GM13977 (cell line): ENCODE measurements at regions not wholly inside any gene's neighbourhood (a gene's known extent, or its start where the extent isn't known, plus 50 kb on each side); places are given as distances from the start of the nearest gene placed in this dataset.

Experiments used
- DNase-seq: peaks from one replicate; pipeline ENCODE4 v3.0.0; 2012; ENCODE audit warnings: low spot score
- in situ Hi-C: fragments of 300-500 bp; cut with MboI; formaldehyde crosslinking; loops from one replicate; pipeline ENCODE4 v1.12.0; 2022; ENCODE audit warnings: low sequenced_read_pairs, low pct_unique_long_range_greater_than_20kb, mixed read lengths, inconsistent platforms; ENCODE audit not compliant: unreplicated experiment
- TF ChIP-seq, protein P1 (sequence below): IDR thresholded peaks from 2 replicates; pipeline ENCODE4 v1.5.1; 2012; ENCODE audit warnings: mild to moderate bottlenecking, control low read depth; ENCODE audit not compliant: insufficient read depth; ENCODE audit errors: extremely low read depth, missing control alignments

DNA sequence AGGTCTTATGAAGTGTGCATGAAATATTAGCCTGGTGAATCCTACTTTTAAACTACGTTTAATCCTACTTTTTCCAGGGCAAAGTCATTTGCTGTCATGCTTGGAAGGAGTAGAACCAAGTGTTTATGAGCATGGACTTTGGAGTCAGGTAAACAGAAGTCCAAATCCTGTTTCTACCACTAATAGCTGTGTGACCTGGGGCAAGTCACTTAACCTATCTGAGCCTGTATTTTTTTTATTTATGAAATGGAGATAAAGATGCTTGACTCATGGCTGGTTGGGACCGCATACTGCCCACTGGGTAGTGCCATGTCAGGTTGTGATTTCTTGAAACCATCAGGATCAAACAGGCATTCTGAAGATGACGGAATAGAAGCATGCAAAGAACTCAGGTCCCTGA is 249.6 kb downstream of the BAMBI start:
- no peak for DNase-seq
- TF ChIP-seq, protein P1, sequence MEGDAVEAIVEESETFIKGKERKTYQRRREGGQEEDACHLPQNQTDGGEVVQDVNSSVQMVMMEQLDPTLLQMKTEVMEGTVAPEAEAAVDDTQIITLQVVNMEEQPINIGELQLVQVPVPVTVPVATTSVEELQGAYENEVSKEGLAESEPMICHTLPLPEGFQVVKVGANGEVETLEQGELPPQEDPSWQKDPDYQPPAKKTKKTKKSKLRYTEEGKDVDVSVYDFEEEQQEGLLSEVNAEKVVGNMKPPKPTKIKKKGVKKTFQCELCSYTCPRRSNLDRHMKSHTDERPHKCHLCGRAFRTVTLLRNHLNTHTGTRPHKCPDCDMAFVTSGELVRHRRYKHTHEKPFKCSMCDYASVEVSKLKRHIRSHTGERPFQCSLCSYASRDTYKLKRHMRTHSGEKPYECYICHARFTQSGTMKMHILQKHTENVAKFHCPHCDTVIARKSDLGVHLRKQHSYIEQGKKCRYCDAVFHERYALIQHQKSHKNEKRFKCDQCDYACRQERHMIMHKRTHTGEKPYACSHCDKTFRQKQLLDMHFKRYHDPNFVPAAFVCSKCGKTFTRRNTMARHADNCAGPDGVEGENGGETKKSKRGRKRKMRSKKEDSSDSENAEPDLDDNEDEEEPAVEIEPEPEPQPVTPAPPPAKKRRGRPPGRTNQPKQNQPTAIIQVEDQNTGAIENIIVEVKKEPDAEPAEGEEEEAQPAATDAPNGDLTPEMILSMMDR = no peak
- in situ Hi-C loops = no loop called here

GRCh38 chr10:28928484-28928883 is 251.2 kb downstream of the BAMBI start:
- TF ChIP-seq, protein P1 = no peak
- DNase-seq = no peak
- in situ Hi-C loops = no loop called here

DNA sequence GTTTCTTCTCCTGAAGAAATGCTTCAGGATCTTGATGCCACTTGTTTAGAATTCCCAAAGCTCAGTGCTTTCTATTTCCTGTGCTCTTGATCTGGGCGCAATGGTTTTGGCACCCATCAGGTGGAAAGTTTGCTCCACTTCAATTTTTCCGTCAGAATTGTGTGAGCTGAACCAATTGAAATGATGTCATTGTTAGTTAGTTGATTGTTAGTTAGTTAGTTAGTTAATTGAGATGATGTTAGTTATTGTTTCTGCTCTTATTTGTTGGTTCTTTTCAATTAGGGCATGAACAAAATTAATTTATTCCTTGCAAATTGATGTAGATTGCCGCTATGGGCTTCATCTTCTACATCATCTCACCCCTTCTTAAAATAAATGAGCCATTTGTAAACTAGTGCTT is 252.6 kb downstream of the BAMBI start:
- in situ Hi-C loops = no loop called here
- TF ChIP-seq, protein P1 = no peak
- DNase-seq = no peak

DNA sequence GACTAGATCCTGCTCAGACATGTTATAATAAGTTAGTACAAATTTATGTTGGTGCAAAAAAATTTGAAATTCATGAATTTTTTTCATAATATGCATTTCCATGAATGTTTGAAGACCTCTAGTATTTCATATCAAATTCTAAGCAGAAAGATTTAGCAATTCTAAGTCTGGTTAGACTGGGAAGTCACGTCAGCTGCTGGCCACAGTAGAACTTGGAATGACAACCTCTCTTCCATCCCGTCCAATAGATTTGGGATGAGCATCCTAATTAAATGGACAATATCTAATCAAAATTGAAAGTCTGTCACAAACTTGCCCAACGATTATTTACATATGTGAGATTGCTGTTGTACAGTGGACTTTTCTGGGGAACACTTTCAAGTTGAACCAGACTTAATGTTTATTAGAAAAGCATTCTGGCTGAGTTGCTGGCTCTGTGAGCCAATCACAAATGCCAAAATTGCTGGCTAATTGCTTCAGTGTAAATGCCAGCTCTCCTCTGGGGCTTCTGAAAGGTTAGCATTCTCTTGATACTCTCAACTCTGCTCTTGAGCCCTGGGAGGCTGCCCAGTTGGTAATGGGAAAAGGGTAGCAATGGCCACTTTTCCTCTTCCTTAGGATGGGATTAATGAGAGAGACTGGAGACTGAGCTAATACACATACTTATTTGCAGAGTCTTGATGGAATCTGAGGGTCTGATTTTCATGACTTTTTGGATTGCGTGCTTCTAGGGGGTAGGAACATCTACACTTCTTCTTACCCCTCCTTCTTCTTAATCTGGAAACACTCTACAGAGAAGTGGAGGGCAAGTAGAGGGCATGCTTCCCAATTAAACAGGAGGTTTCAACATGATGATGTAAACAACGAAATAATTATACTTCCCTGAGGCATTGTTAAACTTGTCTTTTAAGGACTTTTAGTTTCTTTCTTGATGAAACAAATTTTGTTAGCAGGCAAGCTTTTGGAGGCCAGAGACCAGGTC is 253.5 kb downstream of the BAMBI start:
- DNase-seq = no peak
- in situ Hi-C loops = no loop called here
- TF ChIP-seq, protein P1 = no peak

GRCh38 chr10:28935061-28935460 is 257.7 kb downstream of the BAMBI start:
- TF ChIP-seq, protein P1 = no peak
- in situ Hi-C loops = no loop called here
- no peak for DNase-seq

GRCh38 chr10:28937959-28938358 is 260.6 kb downstream of the BAMBI start:
- no peak for DNase-seq
- TF ChIP-seq, protein P1 = no peak
- in situ Hi-C loops = no loop called here
